Large intestine (tissue), 3 donors: ENCODE measurements at regions not wholly inside any gene's neighbourhood (a gene's known extent, or its start where the extent isn't known, plus 50 kb on each side); places are given as distances from the start of the nearest gene placed in this dataset.

Source experiments
- DNase-seq, 2 donors: peaks; one replicate each; pipeline versions ENCODE4 v3.0.0 to v3.0.0-alpha.2; 2013
- H3K27ac ChIP-seq: one replicate; pipeline ENCODE4 v1.5.1; 2013; ENCODE audit warnings: low read length
- H3K27me3 ChIP-seq: 2 replicates; pipeline ENCODE4 v1.6.1; 2013; ENCODE audit warnings: low read length; ENCODE audit not compliant: control insufficient read depth, insufficient read depth
- H3K36me3 ChIP-seq: 2 replicates; pipeline ENCODE4 v1.6.1; 2013; ENCODE audit warnings: low read length; ENCODE audit not compliant: control insufficient read depth, insufficient read depth
- H3K4me1 ChIP-seq: one replicate; pipeline ENCODE4 v1.6.1; 2013; ENCODE audit warnings: low read length; ENCODE audit not compliant: control insufficient read depth, insufficient read depth
- H3K4me3 ChIP-seq: one replicate; pipeline ENCODE4 v1.5.1; 2013; ENCODE audit warnings: low read length
- H3K9me3 ChIP-seq: one replicate; pipeline ENCODE4 v1.6.1; 2013; ENCODE audit warnings: mild to moderate bottlenecking, low read depth, low read length, moderate library complexity; ENCODE audit not compliant: control insufficient read depth
- WGBS: methylation state at CpG from one replicate; pipeline ENCODE4 v1.1.5; 2013; ENCODE audit warnings: low lambda C conversion rate; ENCODE audit not compliant: insufficient coverage; 5-methylcytosine and 5-hydroxymethylcytosine counted together

- no peak for DNase-seq
- no peaks in the 10 kb centered on the region for H3K4me1 ChIP-seq
- H3K36me3 ChIP-seq = no peaks in the 10 kb centered on the region
- H3K9me3 ChIP-seq = no peaks in the 10 kb centered on the region
- no peak overlapping the region for H3K4me3 ChIP-seq
- WGBS = 86% methylated on average over 11 of the region's 14 CpGs
- no peak overlapping the region for H3K27ac ChIP-seq
- H3K27me3 ChIP-seq = peaks cover 9% of the 10 kb centered on the region
These were observed 185.6 kb downstream of the INSC start for GRCh38 chr11:15300341-15300740.

- WGBS = no CpG with 5 or more reads among the region's 4 CpGs
- DNase-seq = no peak
- H3K27ac ChIP-seq = no peak overlapping the region
- no peak overlapping the region for H3K4me3 ChIP-seq
- H3K9me3 ChIP-seq = no peaks in the 10 kb centered on the region
- no peaks in the 10 kb centered on the region for H3K4me1 ChIP-seq
- H3K27me3 ChIP-seq = no peaks in the 10 kb centered on the region
- H3K36me3 ChIP-seq = no peaks in the 10 kb centered on the region
These were observed 192.9 kb downstream of the INSC start for GRCh38 chr11:15307619-15308024.

GRCh38 chr11:15308840-15309239 is 194.1 kb downstream of the INSC start:
- WGBS = no CpG with 5 or more reads among the region's 2 CpGs
- H3K4me3 ChIP-seq = no peak overlapping the region
- no peaks in the 10 kb centered on the region for H3K9me3 ChIP-seq
- no peak overlapping the region for H3K27ac ChIP-seq
- no peaks in the 10 kb centered on the region for H3K27me3 ChIP-seq
- H3K4me1 ChIP-seq = no peaks in the 10 kb centered on the region
- no peak for DNase-seq
- no peaks in the 10 kb centered on the region for H3K36me3 ChIP-seq

- no peak overlapping the region for H3K27ac ChIP-seq
- no peaks in the 10 kb centered on the region for H3K4me1 ChIP-seq
- H3K36me3 ChIP-seq = no peaks in the 10 kb centered on the region
- H3K4me3 ChIP-seq = no peak overlapping the region
- no peaks in the 10 kb centered on the region for H3K9me3 ChIP-seq
- no peaks in the 10 kb centered on the region for H3K27me3 ChIP-seq
- no peak for DNase-seq
- WGBS = 83% methylated on average over 1 of the region's 1 CpG
These were observed 194.6 kb downstream of the INSC start for GRCh38 chr11:15309296-15309695.

- Histone ChIP-seq H3K9me3 (no peaks in the 10 kb centered on the region), H3K27me3 (no peaks in the 10 kb centered on the region), H3K36me3 (no peaks in the 10 kb centered on the region), H3K4me1 (no peaks in the 10 kb centered on the region), H3K4me3 (no peak overlapping the region), H3K27ac (no peak overlapping the region)
- no CpG with 5 or more reads among the region's 2 CpGs for WGBS
- no peak for DNase-seq
These were observed 199.1 kb downstream of the INSC start for GRCh38 chr11:15313862-15314261.

- Histone ChIP-seq H3K27ac (no peak overlapping the region), H3K27me3 (no peaks in the 10 kb centered on the region), H3K4me3 (no peak overlapping the region), H3K9me3 (no peaks in the 10 kb centered on the region), H3K36me3 (no peaks in the 10 kb centered on the region), H3K4me1 (no peaks in the 10 kb centered on the region)
- no peak for DNase-seq
- WGBS = 100% methylated on average over 1 of the region's 9 CpGs
These were observed 204.1 kb downstream of the INSC start for GRCh38 chr11:15318814-15319213.

GRCh38 chr11:15326520-15326919 is 211.8 kb downstream of the INSC start:
- DNase-seq = no peak
- H3K27ac ChIP-seq = no peak overlapping the region
- no CpG with 5 or more reads among the region's 2 CpGs for WGBS

GRCh38 chr11:15327786-15328231 is 213.1 kb downstream of the INSC start:
- no peaks in the 10 kb centered on the region for H3K4me1 ChIP-seq
- no peaks in the 10 kb centered on the region for H3K9me3 ChIP-seq
- peak; percentile 42 for DNase-seq
- no peak overlapping the region for H3K4me3 ChIP-seq
- no CpG with 5 or more reads among the region's 4 CpGs for WGBS
- no peaks in the 10 kb centered on the region for H3K36me3 ChIP-seq
- H3K27ac ChIP-seq = no peak overlapping the region
- no peaks in the 10 kb centered on the region for H3K27me3 ChIP-seq

More at GRCh38 chr11:15326520-15326919, 211.8 kb downstream of the INSC start:
- Histone ChIP-seq H3K9me3 (no peaks in the 10 kb centered on the region), H3K4me1 (no peaks in the 10 kb centered on the region), H3K36me3 (no peaks in the 10 kb centered on the region), H3K27me3 (no peaks in the 10 kb centered on the region), H3K4me3 (no peak overlapping the region)

- H3K4me1 ChIP-seq = no peaks in the 10 kb centered on the region
- no peaks in the 10 kb centered on the region for H3K27me3 ChIP-seq
- no peaks in the 10 kb centered on the region for H3K36me3 ChIP-seq
- no CpG with 5 or more reads among the region's 1 CpG for WGBS
- no peak overlapping the region for H3K4me3 ChIP-seq
- no peak for DNase-seq
- no peaks in the 10 kb centered on the region for H3K9me3 ChIP-seq
- no peak overlapping the region for H3K27ac ChIP-seq
These were observed 218.7 kb downstream of the INSC start for GRCh38 chr11:15333407-15333806.

GRCh38 chr11:15334766-15335165 is 220.0 kb downstream of the INSC start:
- no peaks in the 10 kb centered on the region for H3K36me3 ChIP-seq
- H3K27ac ChIP-seq = no peak overlapping the region
- H3K9me3 ChIP-seq = peaks cover 5% of the 10 kb centered on the region
- H3K27me3 ChIP-seq = no peaks in the 10 kb centered on the region
- H3K4me1 ChIP-seq = no peaks in the 10 kb centered on the region
- H3K4me3 ChIP-seq = no peak overlapping the region
- WGBS = no CpG with 5 or more reads among the region's 3 CpGs
- no peak for DNase-seq

GRCh38 chr11:15336021-15336420 is 221.3 kb downstream of the INSC start:
- Histone ChIP-seq H3K4me1 (no peaks in the 10 kb centered on the region), H3K27ac (no peak overlapping the region), H3K9me3 (peaks cover 5% of the 10 kb centered on the region), H3K4me3 (no peak overlapping the region), H3K36me3 (no peaks in the 10 kb centered on the region), H3K27me3 (no peaks in the 10 kb centered on the region)
- WGBS = no CpG with 5 or more reads among the region's 3 CpGs
- DNase-seq = no peak
